ENCODE measurements at regions not wholly inside any gene's neighbourhood (a gene's known extent, or its start where the extent isn't known, plus 50 kb on each side); places are given as distances from the start of the nearest gene placed in this dataset.

DNA sequence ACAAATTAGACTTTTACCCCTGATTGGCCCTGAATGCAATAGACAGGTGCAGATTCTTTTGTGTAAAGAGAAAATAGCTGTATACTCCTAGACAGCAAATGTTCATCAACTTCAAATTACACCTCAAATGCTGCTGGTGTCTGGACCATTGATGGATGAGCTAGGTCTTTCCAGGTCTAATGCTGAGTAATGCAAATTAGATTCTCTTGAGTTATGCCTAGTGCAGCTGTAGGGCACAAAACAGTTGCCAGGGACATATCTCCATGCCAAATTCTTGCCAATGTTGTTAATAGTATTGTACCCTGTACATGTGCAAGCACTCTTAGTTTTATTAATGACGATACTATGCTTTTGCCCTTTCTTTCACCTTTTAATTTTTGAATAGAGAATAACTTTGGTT lies 72.3 kb upstream of the CNTLN start:
- Mint-ChIP-seq H3K36me3 (no peaks in the 10 kb centered on the region), H3K4me3 (no peak overlapping the region), H3K4me1 (no peaks in the 10 kb centered on the region), H3K27me3 (ENCODE audit: low read depth in 3 of 3) (peaks cover 0 to 2% (median 2%) of the 10 kb centered on the region in 3 donors), H3K9me3 (peaks cover 0 to 1% (median 0%) of the 10 kb centered on the region in 7 donors), H3K27ac (no peak overlapping the region)
- Histone ChIP-seq H3K9ac (ENCODE audit: insufficient read depth, low read length, poor library complexity, severe bottlenecking) (no peak overlapping the region), H3K27me3 (ENCODE audit: control insufficient read depth in 2 of 2, insufficient read depth in 2 of 2, low read length in 2 of 2) (no peaks in the 10 kb centered on the region), H4K20me1 (ENCODE audit: insufficient read depth, low read length) (no peaks in the 10 kb centered on the region), H3K4me3 (replicated peaks in 1 of 3; ENCODE audit: low read depth in 2 of 3, low read length in 3 of 3) (no peak overlapping the region), H3K4me1 (ENCODE audit: control insufficient read depth in 1 of 2, insufficient read depth in 2 of 2, low read length in 2 of 2) (no peaks in the 10 kb centered on the region), H3K79me2 (ENCODE audit: insufficient read depth, low read length) (no peaks in the 10 kb centered on the region), H3K4me2 (replicated peaks; ENCODE audit: extremely low read depth, low read length, poor library complexity, severe bottlenecking) (no peak overlapping the region), H3K36me3 (replicated peaks in 1 of 2; ENCODE audit: control insufficient read depth in 1 of 2, insufficient read depth in 2 of 2, low read length in 2 of 2) (no peaks in the 10 kb centered on the region), H2AFZ (ENCODE audit: insufficient read depth, low read depth, low read length, poor library complexity, severe bottlenecking) (no peak overlapping the region), H3K9me3 (replicated peaks in 1 of 2; ENCODE audit: control insufficient read depth in 1 of 2, insufficient read depth in 1 of 2, low read length in 2 of 2) (no peaks in the 10 kb centered on the region), H3K27ac (ENCODE audit: low read depth in 1 of 2, low read length in 2 of 2) (no peak overlapping the region)
- intact Hi-C loops (cut with micrococcal nuclease) = loop anchor here in 1 of 2 donors (10.0 kb wide), 1 partner anchor 402 kb away; no protein-coding TSS in a partner anchor
- TF ChIP-seq, protein P1, sequence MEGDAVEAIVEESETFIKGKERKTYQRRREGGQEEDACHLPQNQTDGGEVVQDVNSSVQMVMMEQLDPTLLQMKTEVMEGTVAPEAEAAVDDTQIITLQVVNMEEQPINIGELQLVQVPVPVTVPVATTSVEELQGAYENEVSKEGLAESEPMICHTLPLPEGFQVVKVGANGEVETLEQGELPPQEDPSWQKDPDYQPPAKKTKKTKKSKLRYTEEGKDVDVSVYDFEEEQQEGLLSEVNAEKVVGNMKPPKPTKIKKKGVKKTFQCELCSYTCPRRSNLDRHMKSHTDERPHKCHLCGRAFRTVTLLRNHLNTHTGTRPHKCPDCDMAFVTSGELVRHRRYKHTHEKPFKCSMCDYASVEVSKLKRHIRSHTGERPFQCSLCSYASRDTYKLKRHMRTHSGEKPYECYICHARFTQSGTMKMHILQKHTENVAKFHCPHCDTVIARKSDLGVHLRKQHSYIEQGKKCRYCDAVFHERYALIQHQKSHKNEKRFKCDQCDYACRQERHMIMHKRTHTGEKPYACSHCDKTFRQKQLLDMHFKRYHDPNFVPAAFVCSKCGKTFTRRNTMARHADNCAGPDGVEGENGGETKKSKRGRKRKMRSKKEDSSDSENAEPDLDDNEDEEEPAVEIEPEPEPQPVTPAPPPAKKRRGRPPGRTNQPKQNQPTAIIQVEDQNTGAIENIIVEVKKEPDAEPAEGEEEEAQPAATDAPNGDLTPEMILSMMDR (IDR thresholded peaks at IDR 0.05) = no peak
- WGBS (ENCODE audit: insufficient coverage) = no CpG with 5 or more reads among the region's 1 CpG
- DNase-seq = no peak

DNA sequence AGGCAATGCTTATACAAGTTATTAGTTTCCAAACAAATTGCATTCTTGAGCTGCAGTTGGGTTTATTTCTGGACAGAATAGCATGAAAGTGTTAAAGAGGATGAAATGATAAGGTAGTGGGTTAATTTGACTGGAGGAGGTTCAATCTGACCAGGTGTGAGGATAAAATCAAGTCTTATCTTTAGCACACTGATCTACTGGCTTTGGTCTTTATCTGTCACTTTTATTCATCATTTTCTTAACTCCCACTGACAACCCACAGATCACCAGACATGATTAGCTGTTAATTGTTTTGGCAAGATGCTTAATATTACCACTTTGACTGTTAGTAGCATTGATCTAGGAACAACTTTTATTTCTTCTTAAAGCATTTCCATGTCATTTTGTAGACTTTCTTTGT lies 74.4 kb upstream of the CNTLN start:
- no peaks in the 10 kb centered on the region for H3K4me1 Mint-ChIP-seq
- Histone ChIP-seq H3K9ac (ENCODE audit: insufficient read depth, low read length, poor library complexity, severe bottlenecking) (no peak overlapping the region), H2AFZ (ENCODE audit: insufficient read depth, low read depth, low read length, poor library complexity, severe bottlenecking) (no peak overlapping the region), H3K4me3 (replicated peaks in 1 of 3; ENCODE audit: low read depth in 2 of 3, low read length in 3 of 3) (no peak overlapping the region), H3K36me3 (replicated peaks in 1 of 2; ENCODE audit: control insufficient read depth in 1 of 2, insufficient read depth in 2 of 2, low read length in 2 of 2) (no peaks in the 10 kb centered on the region), H3K27ac (ENCODE audit: low read depth in 1 of 2, low read length in 2 of 2) (no peak overlapping the region), H3K79me2 (ENCODE audit: insufficient read depth, low read length) (no peaks in the 10 kb centered on the region), H3K4me1 (ENCODE audit: control insufficient read depth in 1 of 2, insufficient read depth in 2 of 2, low read length in 2 of 2) (no peaks in the 10 kb centered on the region), H3K4me2 (replicated peaks; ENCODE audit: extremely low read depth, low read length, poor library complexity, severe bottlenecking) (no peak overlapping the region), H3K9me3 (replicated peaks in 1 of 2; ENCODE audit: control insufficient read depth in 1 of 2, insufficient read depth in 1 of 2, low read length in 2 of 2) (no peaks in the 10 kb centered on the region), H3K27me3 (ENCODE audit: control insufficient read depth in 2 of 2, insufficient read depth in 2 of 2, low read length in 2 of 2) (no peaks in the 10 kb centered on the region), H4K20me1 (ENCODE audit: insufficient read depth, low read length) (no peaks in the 10 kb centered on the region)
- H3K36me3 Mint-ChIP-seq = no peaks in the 10 kb centered on the region
- H3K27ac Mint-ChIP-seq = no peak overlapping the region
- peaks cover 0 to 2% (median 0%) of the 10 kb centered on the region in 3 donors for H3K27me3 Mint-ChIP-seq (ENCODE audit: low read depth in 3 of 3)
- H3K9me3 Mint-ChIP-seq = peaks cover 0 to 7% (median 2%) of the 10 kb centered on the region in 7 donors
- TF ChIP-seq, protein P1 (IDR thresholded peaks at IDR 0.05) = no peak
- intact Hi-C loops (cut with micrococcal nuclease) = loop anchor here in 1 of 2 donors (10.0 kb wide), 1 partner anchor 404 kb away; no protein-coding TSS in a partner anchor
- no peak for DNase-seq
- no peak overlapping the region for H3K4me3 Mint-ChIP-seq

All from CD14-positive monocyte (primary cell).